ENCODE measurements at regions not wholly inside any gene's neighbourhood (a gene's known extent, or its start where the extent isn't known, plus 50 kb on each side); places are given as distances from the start of the nearest gene placed in this dataset.
"Not testable (repeated sequence)": the region's sequence is repeated elsewhere in the genome, so short reads cannot be mapped to it uniquely, and the experiment has no call there.

- not testable (repeated sequence) for DNase-seq
Measured at GRCh38 chr15:30761365-30761764, 135.4 kb downstream of the ARHGAP11B start.

- not testable (repeated sequence) for DNase-seq
Measured at GRCh38 chr15:30769390-30770124, 134.2 kb upstream of the FAN1 start.

GRCh38 chr15:30770759-30771158, 133.0 kb upstream of the FAN1 start:
- DNase-seq: no peak

GRCh38 chr15:30783019-30783418, 120.7 kb upstream of the FAN1 start:
- no peak for DNase-seq

- no peak for DNase-seq
Measured at GRCh38 chr15:30788595-30788994, 115.1 kb upstream of the FAN1 start.

- DNase-seq: no peak
Measured at GRCh38 chr15:30791239-30792175, 112.2 kb upstream of the FAN1 start.

- not testable (repeated sequence) for DNase-seq
Measured at GRCh38 chr15:30792843-30793242, 110.9 kb upstream of the FAN1 start.

GRCh38 chr15:30794388-30794787, 109.3 kb upstream of the FAN1 start:
- no peak for DNase-seq

GRCh38 chr15:30799565-30799964, 104.2 kb upstream of the FAN1 start:
- not testable (repeated sequence) for DNase-seq

- not testable (repeated sequence) for DNase-seq
Measured at GRCh38 chr15:30801140-30801895, 102.4 kb upstream of the FAN1 start.

GRCh38 chr15:30802001-30802400, 101.7 kb upstream of the FAN1 start:
- DNase-seq: not testable (repeated sequence)

GRCh38 chr15:30803703-30804102, 100.0 kb upstream of the FAN1 start:
- DNase-seq: not testable (repeated sequence)

GRCh38 chr15:30816430-30816829, 87.3 kb upstream of the FAN1 start:
- DNase-seq: no peak

GRCh38 chr15:30823068-30823813, 80.5 kb upstream of the FAN1 start:
- peak; percentile 6 for DNase-seq

GRCh38 chr15:30824518-30825195, 79.1 kb upstream of the FAN1 start:
- DNase-seq: no peak

GRCh38 chr15:30827625-30828303, 76.0 kb upstream of the FAN1 start:
- DNase-seq: no peak

GRCh38 chr15:30828304-30828639, 75.4 kb upstream of the FAN1 start:
- DNase-seq: not testable (repeated sequence)

- no peak for DNase-seq
Measured at GRCh38 chr15:30830961-30831360, 72.8 kb upstream of the FAN1 start.

GRCh38 chr15:30833379-30833778, 70.3 kb upstream of the FAN1 start:
- not testable (repeated sequence) for DNase-seq

- not testable (repeated sequence) for DNase-seq
Measured at GRCh38 chr15:30841639-30842038, 62.1 kb upstream of the FAN1 start.

- DNase-seq: not testable (repeated sequence)
Measured at GRCh38 chr15:30842798-30843472, 60.8 kb upstream of the FAN1 start.
